GM21825 (cell line): ENCODE measurements at regions not wholly inside any gene's neighbourhood (a gene's known extent, or its start where the extent isn't known, plus 50 kb on each side); places are given as distances from the start of the nearest gene placed in this dataset.
"Not testable (repeated sequence)": the region's sequence is repeated elsewhere in the genome, so short reads cannot be mapped to it uniquely, and the experiment has no call there.

Experiments used
- ATAC-seq: cut with Tn5 transposase; IDR thresholded peaks from one replicate; pipeline ENCODE4 v1.9.1; 2021; ENCODE audit warnings: mild to moderate bottlenecking, moderate library complexity; ENCODE audit not compliant: unreplicated experiment

- no peak for ATAC-seq
Measured at GRCh38 chr18:70416496-70416895, 127.7 kb downstream of the SOCS6 start.

GRCh38 chr18:70415823-70416488 lies 127.1 kb downstream of the SOCS6 start:
- ATAC-seq = no peak

GRCh38 chr18:70414315-70414900 lies 125.6 kb downstream of the SOCS6 start:
- no peak for ATAC-seq

GRCh38 chr18:70413455-70413854 lies 124.6 kb downstream of the SOCS6 start:
- ATAC-seq = no peak

- no peak for ATAC-seq
Measured at GRCh38 chr18:70411876-70412435, 123.1 kb downstream of the SOCS6 start.

GRCh38 chr18:70411307-70411706 lies 122.5 kb downstream of the SOCS6 start:
- ATAC-seq = no peak

- ATAC-seq = no peak
Measured at GRCh38 chr18:70405052-70405451, 116.2 kb downstream of the SOCS6 start.

- ATAC-seq = no peak
Measured at GRCh38 chr18:70400476-70400875, 111.6 kb downstream of the SOCS6 start.

GRCh38 chr18:70398076-70398475 lies 109.2 kb downstream of the SOCS6 start:
- no peak for ATAC-seq

- ATAC-seq = no peak
Measured at GRCh38 chr18:70397259-70397925, 108.5 kb downstream of the SOCS6 start.

GRCh38 chr18:70395771-70396170 lies 106.9 kb downstream of the SOCS6 start:
- ATAC-seq = not testable (repeated sequence)

GRCh38 chr18:70394672-70395071 lies 105.8 kb downstream of the SOCS6 start:
- no peak for ATAC-seq

GRCh38 chr18:70390371-70391090 lies 101.7 kb downstream of the SOCS6 start:
- no peak for ATAC-seq

GRCh38 chr18:70389036-70389435 lies 100.2 kb downstream of the SOCS6 start:
- ATAC-seq = not testable (repeated sequence)

GRCh38 chr18:70387027-70387426 lies 98.2 kb downstream of the SOCS6 start:
- no peak for ATAC-seq

GRCh38 chr18:70386582-70386981 lies 97.7 kb downstream of the SOCS6 start:
- no peak for ATAC-seq

- no peak for ATAC-seq
Measured at GRCh38 chr18:70385474-70385873, 96.6 kb downstream of the SOCS6 start.

- no peak for ATAC-seq
Measured at GRCh38 chr18:70384181-70384790, 95.4 kb downstream of the SOCS6 start.

GRCh38 chr18:70382992-70383717 lies 94.3 kb downstream of the SOCS6 start:
- no peak for ATAC-seq

- ATAC-seq = no peak
Measured at GRCh38 chr18:70382017-70382416, 93.2 kb downstream of the SOCS6 start.
